AG20443 (cell line): ENCODE measurements at regions not wholly inside any gene's neighbourhood (a gene's known extent, or its start where the extent isn't known, plus 50 kb on each side); places are given as distances from the start of the nearest gene placed in this dataset.

ENCODE experiments used
- DNase-seq: peaks from one replicate; pipeline ENCODE4 v3.0.0; 2012; ENCODE audit warnings: low spot score, mixed read lengths

DNA sequence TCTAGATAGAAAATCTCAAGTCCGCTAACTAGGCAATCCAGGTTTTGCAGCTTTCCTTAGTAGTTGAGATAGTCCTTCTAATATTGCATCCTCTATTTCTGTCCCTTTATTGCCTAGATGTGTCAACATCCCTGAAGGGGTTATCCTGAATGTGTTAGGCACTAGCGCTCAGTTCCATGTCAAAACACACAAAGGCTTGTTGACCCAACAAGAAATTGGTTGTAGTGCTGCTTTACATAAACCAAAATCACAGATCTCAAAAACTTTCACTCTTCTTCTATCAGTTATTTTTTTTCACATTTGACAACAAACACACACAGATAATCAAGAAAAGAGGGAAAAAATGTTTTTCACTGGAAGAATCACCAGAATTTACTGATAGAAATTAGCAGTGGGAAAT lies 51.4 kb upstream of the SOX2 start:
- DNase-seq = no peak

DNA sequence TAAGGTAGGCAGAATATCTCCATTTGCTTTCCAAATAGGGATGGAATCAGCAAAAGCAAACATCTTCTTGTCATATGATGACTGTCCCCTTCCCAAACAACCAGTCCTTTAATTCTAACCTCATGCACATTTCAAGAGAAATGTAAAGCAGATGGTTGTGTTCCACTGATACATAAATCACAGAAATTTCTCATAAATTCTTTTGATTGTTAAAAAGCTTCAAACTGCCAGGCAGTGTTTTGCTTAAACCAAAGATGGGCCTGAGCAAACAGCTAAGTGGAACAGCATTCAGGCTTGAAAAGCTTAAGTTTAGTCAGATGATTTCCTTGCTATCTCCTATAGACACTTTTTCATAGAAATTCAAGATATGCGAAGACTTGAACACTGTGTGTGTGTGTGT lies 74.3 kb upstream of the SOX2 start:
- DNase-seq = no peak

- no peak for DNase-seq
Observed at GRCh38 chr3:181637056-181637455, 74.7 kb upstream of the SOX2 start.

- DNase-seq = no peak
Observed at GRCh38 chr3:181635141-181635540, 76.6 kb upstream of the SOX2 start.

- DNase-seq = no peak
Observed at GRCh38 chr3:181633556-181633955, 78.2 kb upstream of the SOX2 start.

- no peak for DNase-seq
Observed at GRCh38 chr3:181631901-181632300, 79.8 kb upstream of the SOX2 start.

DNA sequence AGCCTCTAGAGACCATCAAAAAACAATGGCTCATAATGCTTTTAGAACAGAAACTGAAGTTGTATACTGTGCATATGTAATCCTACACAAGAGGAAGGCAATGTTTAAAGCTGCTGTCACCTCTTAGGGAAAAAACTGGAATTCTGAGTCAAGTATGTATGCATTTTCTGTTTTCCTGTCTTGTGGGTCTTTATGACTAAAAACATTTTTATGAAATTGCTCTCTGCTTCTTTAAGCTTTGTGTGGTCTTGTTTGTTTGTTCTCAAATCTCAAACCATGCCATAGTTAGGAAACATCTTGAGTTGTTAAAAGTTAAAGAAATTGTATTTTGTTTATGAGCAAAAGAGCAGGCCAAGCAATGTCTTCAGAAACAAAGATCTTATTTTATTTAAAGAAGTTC lies 80.9 kb upstream of the SOX2 start:
- DNase-seq = no peak

DNA sequence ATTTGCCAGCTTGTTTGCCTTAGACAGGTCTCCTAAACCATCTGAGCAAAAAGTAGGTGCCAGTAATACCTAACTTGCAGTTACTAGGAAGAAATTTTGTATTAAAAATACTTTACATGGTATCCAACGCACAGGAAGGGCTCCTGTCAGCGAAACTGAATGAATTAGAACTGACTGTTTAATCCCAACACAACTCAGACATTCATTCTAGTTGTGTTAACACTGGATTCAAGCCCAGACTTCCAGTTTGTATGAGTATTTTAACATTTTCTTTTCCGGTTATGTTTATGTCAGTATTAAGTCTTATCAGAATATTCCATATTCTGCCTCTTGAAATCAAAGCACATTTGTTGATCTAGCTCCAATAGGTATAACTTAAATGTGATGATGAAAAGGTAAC lies 82.0 kb upstream of the SOX2 start:
- DNase-seq = no peak

GRCh38 chr3:181629029-181629428 lies 82.7 kb upstream of the SOX2 start:
- DNase-seq = no peak

GRCh38 chr3:181628384-181628783 lies 83.3 kb upstream of the SOX2 start:
- DNase-seq = no peak

- no peak for DNase-seq
Observed at GRCh38 chr3:181626036-181626435, 85.7 kb upstream of the SOX2 start.

DNA sequence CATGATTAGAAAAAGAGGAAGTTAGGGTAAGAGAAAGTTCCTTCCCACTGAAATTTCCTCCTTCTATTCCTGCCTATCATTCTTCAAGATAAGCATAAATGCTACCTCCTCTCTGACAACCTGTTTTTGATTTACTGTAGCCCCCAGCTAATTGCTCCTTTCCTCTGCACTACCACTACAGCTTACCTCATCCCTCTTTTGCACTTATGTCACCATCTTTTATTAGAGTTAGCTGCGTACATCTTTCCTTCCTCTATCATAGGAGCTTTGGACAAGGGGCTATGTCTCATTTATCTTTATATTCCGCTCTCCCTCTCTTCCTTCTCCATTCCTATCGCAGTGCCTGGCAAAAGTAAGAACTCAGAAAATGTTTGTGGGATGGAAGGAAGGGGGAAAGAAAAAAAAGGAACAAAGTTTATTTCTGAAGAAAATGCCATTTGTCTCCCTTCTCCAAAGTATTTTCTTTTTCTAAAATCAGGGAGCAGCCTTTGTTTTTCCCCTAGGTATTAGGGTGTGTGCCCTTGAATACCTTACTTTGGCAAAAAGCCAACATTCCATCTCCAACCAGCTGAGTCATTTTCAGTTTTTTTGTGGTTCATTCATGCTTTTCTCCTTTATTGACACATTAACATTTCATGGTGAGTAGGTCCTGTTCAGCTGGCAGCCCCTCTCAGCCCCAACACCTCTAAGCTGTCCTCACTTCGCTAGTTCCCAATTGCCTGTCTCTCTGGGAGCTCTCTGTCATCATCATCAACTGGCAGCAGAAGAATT lies 87.6 kb upstream of the SOX2 start:
- DNase-seq = no peak

DNA sequence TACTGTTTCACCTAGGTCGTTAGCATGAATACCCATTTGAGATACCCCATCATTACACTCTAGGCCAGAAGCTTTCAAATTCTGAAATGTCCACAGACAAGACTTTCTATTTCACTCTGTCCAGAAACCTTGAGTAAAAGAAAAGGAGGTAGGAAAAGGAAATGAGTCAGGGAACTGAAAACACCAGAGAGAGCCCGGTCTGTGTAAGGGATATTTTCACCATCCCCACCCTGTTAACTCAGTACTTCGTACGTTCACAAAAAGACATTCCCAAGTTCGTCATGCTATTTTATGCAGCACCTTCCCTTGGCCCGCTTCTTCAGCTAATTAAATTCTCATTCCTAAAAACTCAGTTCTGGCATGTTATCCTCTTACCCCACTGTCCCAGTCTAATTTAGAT lies 89.4 kb upstream of the SOX2 start:
- no peak for DNase-seq

- DNase-seq = no peak
Observed at GRCh38 chr3:181619897-181620296, 91.8 kb upstream of the SOX2 start.

DNA sequence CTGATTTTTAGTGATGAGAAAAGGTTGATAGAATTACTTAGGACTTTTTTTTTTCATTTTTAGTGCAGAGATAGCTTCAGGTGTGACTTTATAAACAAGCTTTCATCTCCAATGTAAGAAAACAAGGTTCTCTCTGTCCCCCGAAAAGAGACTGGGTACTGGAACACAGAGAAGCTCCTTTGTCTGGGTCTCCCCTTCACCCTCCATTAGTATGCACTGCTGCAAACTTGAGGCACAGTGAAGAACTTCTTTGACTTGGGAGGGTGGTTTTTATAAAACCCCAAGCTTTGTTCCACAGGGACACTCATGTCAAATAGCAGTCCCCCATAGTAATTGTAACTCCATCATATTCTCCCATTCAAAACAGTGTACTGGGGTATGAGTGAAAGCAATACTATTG lies 93.5 kb upstream of the SOX2 start:
- DNase-seq = no peak

DNA sequence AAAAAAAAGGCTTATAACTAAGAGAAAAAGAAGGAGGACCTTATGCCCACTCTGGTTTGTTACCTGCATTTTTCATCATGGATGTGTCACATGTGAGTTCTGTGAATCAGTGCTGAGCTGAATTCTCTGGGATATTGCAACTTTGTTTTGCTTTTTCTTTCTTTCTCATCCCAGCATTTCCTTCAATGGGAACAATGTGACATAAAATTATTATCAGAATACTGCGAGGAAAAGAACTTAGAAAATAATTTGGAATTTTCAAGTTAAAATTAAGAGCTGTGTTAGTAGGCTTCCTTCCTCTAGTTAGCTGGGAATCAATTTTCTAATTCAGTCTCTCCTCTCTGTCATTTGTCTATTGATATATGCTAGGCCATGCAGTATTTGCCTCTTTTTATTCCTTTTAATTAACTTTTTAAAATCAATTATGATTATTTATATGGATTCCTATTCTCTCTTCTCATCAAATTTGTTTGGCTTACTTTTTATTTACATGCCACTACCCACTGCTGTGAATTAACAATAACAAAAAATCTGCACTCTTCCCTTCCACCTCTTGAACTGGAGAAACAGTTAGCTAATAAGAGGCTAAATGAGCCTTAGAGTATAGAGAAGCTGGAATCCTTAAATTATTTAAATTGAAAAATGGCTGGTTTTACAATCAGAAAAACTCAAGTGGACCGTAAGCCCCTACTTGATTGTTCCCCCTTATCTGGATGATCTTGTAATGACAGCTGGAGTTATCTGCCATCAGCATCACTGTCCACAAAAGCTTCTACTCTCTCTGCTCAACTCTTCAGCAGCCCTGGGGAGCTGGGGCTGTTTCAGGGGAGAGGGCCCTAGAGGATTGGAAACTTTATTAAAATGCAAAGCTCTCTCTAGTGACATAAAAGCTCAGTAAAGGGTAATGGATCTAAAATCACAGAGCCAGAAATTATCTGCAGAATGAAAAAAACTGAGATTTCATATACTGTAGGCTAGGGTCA lies 95.3 kb upstream of the SOX2 start:
- no peak for DNase-seq

- no peak for DNase-seq
Observed at GRCh38 chr3:181615666-181616065, 96.1 kb upstream of the SOX2 start.

GRCh38 chr3:181614878-181615277 lies 96.8 kb upstream of the SOX2 start:
- DNase-seq = no peak

DNA sequence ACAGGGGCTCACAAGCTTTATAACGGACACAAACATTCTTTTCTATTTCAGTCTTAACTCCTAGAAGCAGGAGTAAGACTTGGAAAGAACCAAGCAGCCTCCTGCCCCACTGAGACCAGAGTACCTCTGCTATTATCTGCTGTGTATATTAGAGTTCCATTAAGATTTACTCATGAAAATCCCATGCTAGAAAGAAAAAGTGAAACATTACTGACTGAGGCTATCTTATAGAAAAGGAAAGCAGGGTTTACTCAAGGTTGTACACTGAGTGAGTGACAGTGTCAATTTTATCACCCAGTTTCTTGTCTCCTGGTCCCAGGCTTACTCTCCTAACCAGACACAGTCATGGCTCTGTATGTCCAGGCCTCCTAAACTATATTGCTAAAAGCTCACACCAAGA lies 97.9 kb upstream of the SOX2 start:
- no peak for DNase-seq

DNA sequence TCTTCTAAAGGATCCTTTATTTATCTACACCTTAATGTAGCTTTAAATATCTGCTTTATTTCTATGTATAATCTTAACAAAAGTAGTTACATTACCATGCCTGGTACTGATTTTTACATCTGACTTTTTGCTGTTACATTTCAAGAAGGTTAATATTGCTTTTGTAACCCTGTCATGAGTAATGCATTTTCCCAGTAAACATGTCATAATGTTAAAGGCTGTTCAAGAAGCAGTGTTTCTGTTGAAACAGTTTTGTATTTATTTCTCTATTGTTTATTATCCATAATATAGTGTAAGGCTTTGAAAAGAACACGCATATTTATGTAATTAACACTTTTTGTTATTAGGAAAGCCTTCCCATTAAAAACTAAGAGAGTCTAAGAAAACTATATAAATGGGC lies 98.5 kb upstream of the SOX2 start:
- no peak for DNase-seq

DNA sequence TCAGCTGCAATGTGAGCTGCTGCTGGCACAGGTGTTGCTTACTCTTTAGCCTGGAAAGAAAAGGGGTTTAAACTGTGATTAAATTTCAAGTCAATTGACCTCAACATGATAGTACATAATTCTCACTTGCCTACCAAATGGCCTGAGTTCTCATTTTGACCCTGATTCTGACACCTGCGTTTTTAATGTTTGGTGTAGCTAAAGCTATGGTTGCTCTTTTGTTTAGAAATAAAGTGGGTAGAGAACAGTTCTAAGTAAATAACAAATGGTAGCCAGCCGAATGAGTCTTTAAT lies 100.8 kb upstream of the SOX2 start:
- DNase-seq = no peak

GRCh38 chr3:181610083-181610972 lies 101.4 kb upstream of the SOX2 start:
- no peak for DNase-seq
